Fibroblast of peridontal ligament (primary cell): ENCODE measurements at regions not wholly inside any gene's neighbourhood (a gene's known extent, or its start where the extent isn't known, plus 50 kb on each side); places are given as distances from the start of the nearest gene placed in this dataset.
A peak's percentile ranks its signal among the peaks of the same experiment; 100 is the strongest.

ENCODE experiments used
- DNase-seq: peaks from one replicate; pipeline ENCODE4 v3.0.0-alpha.2; 2010; ENCODE audit errors: extremely low read depth

GRCh38 chr7:155973451-155973997 is 161.3 kb upstream of the SHH start:
- no peak for DNase-seq

- DNase-seq: no peak
Observed at GRCh38 chr7:155972651-155973390, 160.6 kb upstream of the SHH start.

GRCh38 chr7:155972247-155972646 is 160.0 kb upstream of the SHH start:
- no peak for DNase-seq

- no peak for DNase-seq
Observed at GRCh38 chr7:155971180-155971770, 159.0 kb upstream of the SHH start.

GRCh38 chr7:155969192-155969929 is 157.1 kb upstream of the SHH start:
- DNase-seq: no peak

- no peak for DNase-seq
Observed at GRCh38 chr7:155965010-155965409, 152.7 kb upstream of the SHH start.

GRCh38 chr7:155964543-155964942 is 152.3 kb upstream of the SHH start:
- no peak for DNase-seq

GRCh38 chr7:155963771-155964195 is 151.5 kb upstream of the SHH start:
- no peak for DNase-seq

GRCh38 chr7:155963356-155963755 is 151.1 kb upstream of the SHH start:
- DNase-seq: no peak

GRCh38 chr7:155962968-155963300 is 150.7 kb upstream of the SHH start:
- no peak for DNase-seq

- no peak for DNase-seq
Observed at GRCh38 chr7:155962191-155962967, 150.1 kb upstream of the SHH start.

- peak; percentile 6 for DNase-seq
Observed at GRCh38 chr7:155961241-155962190, 149.3 kb upstream of the SHH start.

GRCh38 chr7:155959894-155960293 is 147.6 kb upstream of the SHH start:
- no peak for DNase-seq

- no peak for DNase-seq
Observed at GRCh38 chr7:155956977-155957376, 144.7 kb upstream of the SHH start.

GRCh38 chr7:155955367-155955635 is 143.0 kb upstream of the SHH start:
- no peak for DNase-seq

- DNase-seq: no peak
Observed at GRCh38 chr7:155954550-155955366, 142.5 kb upstream of the SHH start.

GRCh38 chr7:155953781-155954549 is 141.7 kb upstream of the SHH start:
- no peak for DNase-seq

GRCh38 chr7:155953501-155953778 is 141.2 kb upstream of the SHH start:
- no peak for DNase-seq

GRCh38 chr7:155951554-155952158 is 139.4 kb upstream of the SHH start:
- DNase-seq: peak; percentile 47
